Prostate gland (tissue), 2 donors: ENCODE measurements at regions not wholly inside any gene's neighbourhood (a gene's known extent, or its start where the extent isn't known, plus 50 kb on each side); places are given as distances from the start of the nearest gene placed in this dataset.

Experiments
- DNase-seq: peaks from one replicate; pipeline ENCODE4 v3.0.0-alpha.2; 2019; ENCODE audit warnings: low spot score
- H3K27ac ChIP-seq, 2 donors: fragments of 200-600 bp; sonication (generic); 2 replicates each; pipeline ENCODE4 v1.5.1; 2017 to 2019
- H3K27me3 ChIP-seq: fragments of 200-600 bp; sonication (generic); replicated peaks from 2 replicates; pipeline ENCODE4 v1.5.1; 2019; ENCODE audit not compliant: insufficient read depth
- H3K36me3 ChIP-seq, 2 donors: fragments of 200-600 bp; sonication (generic); 1 replicate in 1 of 2; 2 replicates in 1 of 2; pipeline versions ENCODE4 v1.5.1 to v1.8.1; 2017 to 2019
- H3K4me1 ChIP-seq: fragments of 200-600 bp; sonication (generic); replicated peaks from 2 replicates; pipeline ENCODE4 v1.5.1; 2019
- H3K4me3 ChIP-seq, 2 donors: fragments of 200-600 bp; sonication (generic); 2 replicates each; pipeline ENCODE4 v1.5.1; 2017 to 2019
- H3K9me3 ChIP-seq: fragments of 200-600 bp; sonication (generic); 2 replicates; pipeline ENCODE4 v1.5.1; 2017
- CTCF ChIP-seq, 4 experiments: fragments of 200-600 bp in 2 of 4; fragments of 450-650 bp in 2 of 4; sonication (generic) in 2 of 4; IDR thresholded peaks; 1 replicate in 3 of 4; 2 replicates in 1 of 4; pipeline ENCODE4 v1.5.1; 2016 to 2019; ENCODE audit warnings: antibody characterized with exemption in 4 of 4, mild to moderate bottlenecking in 2 of 4, moderate library complexity in 2 of 4
- POLR2A ChIP-seq: fragments of 450-650 bp; IDR thresholded peaks from one replicate; pipeline ENCODE4 v1.6.1; 2016; ENCODE audit warnings: antibody characterized with exemption, mild to moderate bottlenecking
- POLR2AphosphoS5 ChIP-seq: sonication (generic); formaldehyde crosslinking; IDR thresholded peaks from one replicate; pipeline ENCODE4 v1.6.1; 2017; ENCODE audit warnings: antibody characterized with exemption
- WGBS: methylation state at CpG from one replicate; pipeline ENCODE4 v1.1.5; 2018; 5-methylcytosine and 5-hydroxymethylcytosine counted together
- intact Hi-C: fragments of 100-400 bp; cut with DNase I; formaldehyde crosslinking; loops from one replicate; pipeline ENCODE4 v1.14.2; 2022

- no peaks in the 10 kb centered on the region for H3K4me1 ChIP-seq
- no peaks in the 10 kb centered on the region for H3K9me3 ChIP-seq
- no peaks in the 10 kb centered on the region for H3K36me3 ChIP-seq
- DNase-seq, result no peak
- TF ChIP-seq POLR2A (no peak), POLR2AphosphoS5 (no peak), CTCF (IDR thresholded peaks at IDR 0.05) (no peak)
- intact Hi-C loops, result no loop called here
- H3K4me3 ChIP-seq, result no peak overlapping the region
- no peaks in the 10 kb centered on the region for H3K27me3 ChIP-seq
- no peak overlapping the region for H3K27ac ChIP-seq
- WGBS, result 94% methylated on average over 5 of the region's 5 CpGs
Observed at GRCh38 chr12:115243933-115244628, 560.1 kb upstream of the TBX3 start.

GRCh38 chr12:115240251-115240650 lies 556.3 kb upstream of the TBX3 start:
- H3K4me3 ChIP-seq, result no peak overlapping the region
- no peak overlapping the region for H3K27ac ChIP-seq
- no peak for DNase-seq
- 87% methylated on average over 1 of the region's 1 CpG for WGBS
- H3K27me3 ChIP-seq, result no peaks in the 10 kb centered on the region
- intact Hi-C loops, result no loop called here
- TF ChIP-seq POLR2AphosphoS5 (no peak), CTCF (IDR thresholded peaks at IDR 0.05) (no peak), POLR2A (no peak)
- no peaks in the 10 kb centered on the region for H3K9me3 ChIP-seq
- H3K36me3 ChIP-seq, result no peaks in the 10 kb centered on the region
- H3K4me1 ChIP-seq, result no peaks in the 10 kb centered on the region

- no peak for DNase-seq
- Histone ChIP-seq H3K9me3 (no peaks in the 10 kb centered on the region), H3K4me1 (no peaks in the 10 kb centered on the region), H3K36me3 (no peaks in the 10 kb centered on the region), H3K27ac (no peak overlapping the region), H3K27me3 (no peaks in the 10 kb centered on the region), H3K4me3 (no peak overlapping the region)
- WGBS, result 72% methylated on average over 1 of the region's 1 CpG
- TF ChIP-seq POLR2A (no peak), CTCF (IDR thresholded peaks at IDR 0.05) (no peak), POLR2AphosphoS5 (no peak)
- intact Hi-C loops, result no loop called here
Observed at GRCh38 chr12:115235880-115236279, 551.9 kb upstream of the TBX3 start.

- Histone ChIP-seq H3K27ac (no peak overlapping the region), H3K4me1 (no peaks in the 10 kb centered on the region), H3K4me3 (no peak overlapping the region), H3K27me3 (no peaks in the 10 kb centered on the region), H3K9me3 (no peaks in the 10 kb centered on the region), H3K36me3 (no peaks in the 10 kb centered on the region)
- TF ChIP-seq POLR2AphosphoS5 (no peak), POLR2A (no peak), CTCF (IDR thresholded peaks at IDR 0.05) (no peak)
- intact Hi-C loops, result no loop called here
- DNase-seq, result no peak
- WGBS, result 82% methylated on average over 6 of the region's 6 CpGs
Observed at GRCh38 chr12:115233891-115234543, 550.0 kb upstream of the TBX3 start.
